MM.1S (cell line): ENCODE measurements at regions not wholly inside any gene's neighbourhood (a gene's known extent, or its start where the extent isn't known, plus 50 kb on each side); places are given as distances from the start of the nearest gene placed in this dataset.
A peak's percentile ranks its signal among the peaks of the same experiment; 100 is the strongest.
"Not testable (repeated sequence)": the region's sequence is repeated elsewhere in the genome, so short reads cannot be mapped to it uniquely, and the experiment has no call there.

ENCODE experiments used
- DNase-seq: peaks from one replicate; pipeline ENCODE4 v3.0.0-alpha.2; 2015
- H2AFZ ChIP-seq: fragments of 300-600 bp; sonication (generic); 2 replicates; pipeline ENCODE4 v1.6.0; 2016; ENCODE audit warnings: antibody characterized with exemption, low read length
- H3F3A ChIP-seq: fragments of 300-600 bp; sonication (generic); 2 replicates; pipeline ENCODE4 v1.6.1; 2016; ENCODE audit warnings: mild to moderate bottlenecking, antibody characterized with exemption, low read length, moderate library complexity, mixed read lengths; ENCODE audit not compliant: insufficient read depth
- H3K27ac ChIP-seq: fragments of 300-600 bp; sonication (generic); 2 replicates; pipeline ENCODE4 v1.5.1; 2016; ENCODE audit warnings: mild to moderate bottlenecking, low read length
- H3K27me3 ChIP-seq: fragments of 300-600 bp; sonication (generic); replicated peaks from 2 replicates; pipeline ENCODE4 v1.6.0; 2016; ENCODE audit warnings: low read length; ENCODE audit not compliant: insufficient read depth
- H3K36me3 ChIP-seq: fragments of 300-600 bp; sonication (generic); replicated peaks from 2 replicates; pipeline ENCODE4 v1.6.1; 2016; ENCODE audit warnings: mild to moderate bottlenecking, low read length, mixed read lengths; ENCODE audit not compliant: insufficient read depth
- H3K4me1 ChIP-seq: fragments of 300-600 bp; sonication (generic); 2 replicates; pipeline ENCODE4 v1.6.1; 2016; ENCODE audit warnings: low read length, mixed read lengths
- H3K4me2 ChIP-seq: fragments of 300-600 bp; sonication (generic); 2 replicates; pipeline ENCODE4 v1.6.0; 2016; ENCODE audit warnings: low read depth, low read length
- H3K4me3 ChIP-seq: fragments of 300-600 bp; sonication (generic); 2 replicates; pipeline ENCODE4 v1.5.1; 2016; ENCODE audit warnings: low read length, mixed read lengths
- H3K79me2 ChIP-seq: fragments of 300-600 bp; sonication (generic); 2 replicates; pipeline ENCODE4 v1.6.1; 2016; ENCODE audit warnings: mixed run types, low read length, mixed read lengths
- H3K9ac ChIP-seq: fragments of 300-600 bp; sonication (generic); 2 replicates; pipeline ENCODE4 v1.6.1; 2016; ENCODE audit warnings: low read length, mixed read lengths
- H3K9me2 ChIP-seq: fragments of 300-600 bp; sonication (generic); replicated peaks from 2 replicates; pipeline ENCODE4 v1.6.1; 2016; ENCODE audit warnings: mild to moderate bottlenecking, low read length, mixed read lengths; ENCODE audit not compliant: insufficient read depth
- H3K9me3 ChIP-seq: fragments of 300-600 bp; sonication (generic); replicated peaks from 2 replicates; pipeline ENCODE4 v1.6.1; 2016; ENCODE audit warnings: mild to moderate bottlenecking, low read length, mixed read lengths; ENCODE audit not compliant: insufficient read depth
- H4K20me1 ChIP-seq: fragments of 300-600 bp; sonication (generic); 2 replicates; pipeline ENCODE4 v1.6.1; 2016; ENCODE audit warnings: mild to moderate bottlenecking, low read length, moderate library complexity, mixed read lengths; ENCODE audit not compliant: insufficient read depth
- EZH2 ChIP-seq: fragments of 300-600 bp; sonication (generic); optimal IDR thresholded peaks from 2 replicates; pipeline ENCODE3; 2017; ENCODE audit warnings: low read depth, mild to moderate bottlenecking, antibody characterized with exemption, low read length, mixed read lengths
- EZH2phosphoT487 ChIP-seq: fragments of 300-600 bp; sonication (generic); IDR thresholded peaks from 2 replicates; pipeline ENCODE4 v1.6.1; 2018; ENCODE audit warnings: antibody characterized with exemption, low read length
- TF ChIP-seq, protein P1 (sequence below): fragments of 300-600 bp; sonication (generic); IDR thresholded peaks from 2 replicates; pipeline ENCODE4 v1.5.1; 2016; ENCODE audit warnings: antibody characterized with exemption, low read length, mixed read lengths

DNA sequence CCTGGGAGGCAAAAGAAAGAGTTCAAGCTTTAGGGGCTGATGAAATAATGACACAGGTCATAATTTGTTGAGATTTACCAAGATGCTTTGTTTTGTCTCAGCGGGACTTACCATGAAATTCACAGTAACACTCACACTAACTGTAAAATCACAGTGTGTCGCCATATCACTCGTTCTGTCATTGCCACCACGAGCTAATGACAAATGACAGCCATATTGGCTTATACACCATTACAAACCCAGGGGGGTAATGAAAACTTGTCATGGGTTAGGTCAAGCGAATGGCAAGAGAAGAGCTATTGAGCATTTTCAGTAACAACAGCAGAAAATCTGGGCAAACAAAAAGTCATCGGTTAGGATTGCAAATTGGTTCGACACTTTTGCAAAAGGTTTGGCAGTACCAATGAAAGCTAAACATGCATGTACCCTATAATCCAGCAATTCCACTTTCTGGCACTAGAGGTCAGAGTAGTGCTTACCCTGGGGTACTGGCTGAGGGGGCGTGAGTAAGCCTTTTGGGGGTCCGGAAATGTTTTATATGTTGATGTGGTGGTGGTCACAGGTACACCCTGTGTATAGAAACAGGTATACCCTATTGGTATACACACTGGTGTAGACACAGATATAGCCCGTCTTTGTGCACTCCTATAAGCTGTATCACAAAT lies 83.9 kb upstream of the RAI2 start:
- Histone ChIP-seq H3K27me3 (no peaks in the 10 kb centered on the region), H3K9me2 (no peaks in the 10 kb centered on the region), H3K4me3 (no peak overlapping the region), H3K27ac (no peak overlapping the region), H3K9me3 (no peaks in the 10 kb centered on the region), H4K20me1 (no peaks in the 10 kb centered on the region), H3K79me2 (no peaks in the 10 kb centered on the region), H3K4me2 (no peak overlapping the region), H3K4me1 (no peaks in the 10 kb centered on the region), H3K9ac (no peak overlapping the region), H3F3A (no peaks in the 10 kb centered on the region), H3K36me3 (no peaks in the 10 kb centered on the region), H2AFZ (no peak overlapping the region)
- peak; percentile 38 for DNase-seq
- no peak for TF ChIP-seq EZH2
- TF ChIP-seq EZH2phosphoT487: no peak
- TF ChIP-seq, protein P1, sequence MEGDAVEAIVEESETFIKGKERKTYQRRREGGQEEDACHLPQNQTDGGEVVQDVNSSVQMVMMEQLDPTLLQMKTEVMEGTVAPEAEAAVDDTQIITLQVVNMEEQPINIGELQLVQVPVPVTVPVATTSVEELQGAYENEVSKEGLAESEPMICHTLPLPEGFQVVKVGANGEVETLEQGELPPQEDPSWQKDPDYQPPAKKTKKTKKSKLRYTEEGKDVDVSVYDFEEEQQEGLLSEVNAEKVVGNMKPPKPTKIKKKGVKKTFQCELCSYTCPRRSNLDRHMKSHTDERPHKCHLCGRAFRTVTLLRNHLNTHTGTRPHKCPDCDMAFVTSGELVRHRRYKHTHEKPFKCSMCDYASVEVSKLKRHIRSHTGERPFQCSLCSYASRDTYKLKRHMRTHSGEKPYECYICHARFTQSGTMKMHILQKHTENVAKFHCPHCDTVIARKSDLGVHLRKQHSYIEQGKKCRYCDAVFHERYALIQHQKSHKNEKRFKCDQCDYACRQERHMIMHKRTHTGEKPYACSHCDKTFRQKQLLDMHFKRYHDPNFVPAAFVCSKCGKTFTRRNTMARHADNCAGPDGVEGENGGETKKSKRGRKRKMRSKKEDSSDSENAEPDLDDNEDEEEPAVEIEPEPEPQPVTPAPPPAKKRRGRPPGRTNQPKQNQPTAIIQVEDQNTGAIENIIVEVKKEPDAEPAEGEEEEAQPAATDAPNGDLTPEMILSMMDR: peak; percentile 70

DNA sequence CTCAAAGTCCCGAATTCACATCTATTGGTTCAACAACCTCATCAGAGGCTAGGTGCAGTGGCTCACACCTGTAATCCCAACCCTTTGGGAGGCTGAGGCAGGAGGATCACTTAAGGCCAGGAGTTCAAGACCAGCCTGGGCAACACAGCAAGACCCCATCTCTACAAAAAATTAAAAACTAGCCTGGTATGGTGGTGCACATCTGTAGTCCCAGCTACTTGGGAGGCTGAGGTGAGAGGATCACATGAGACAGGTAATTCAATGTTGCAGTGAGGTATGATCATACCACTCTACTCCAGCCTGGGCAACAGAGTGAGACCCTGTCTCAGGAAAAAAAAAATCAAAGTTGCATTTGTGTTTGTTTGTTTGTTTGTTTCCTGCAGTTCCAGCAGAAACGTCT lies 80.1 kb upstream of the RAI2 start:
- not testable (repeated sequence) for H3K9me2 ChIP-seq, H3K9me3 ChIP-seq, H3K27ac ChIP-seq, H3K27me3 ChIP-seq, H4K20me1 ChIP-seq, H3K4me3 ChIP-seq, H3K36me3 ChIP-seq, H3K79me2 ChIP-seq, H2AFZ ChIP-seq, H3F3A ChIP-seq, H3K4me2 ChIP-seq, H3K9ac ChIP-seq, DNase-seq, H3K4me1 ChIP-seq

DNA sequence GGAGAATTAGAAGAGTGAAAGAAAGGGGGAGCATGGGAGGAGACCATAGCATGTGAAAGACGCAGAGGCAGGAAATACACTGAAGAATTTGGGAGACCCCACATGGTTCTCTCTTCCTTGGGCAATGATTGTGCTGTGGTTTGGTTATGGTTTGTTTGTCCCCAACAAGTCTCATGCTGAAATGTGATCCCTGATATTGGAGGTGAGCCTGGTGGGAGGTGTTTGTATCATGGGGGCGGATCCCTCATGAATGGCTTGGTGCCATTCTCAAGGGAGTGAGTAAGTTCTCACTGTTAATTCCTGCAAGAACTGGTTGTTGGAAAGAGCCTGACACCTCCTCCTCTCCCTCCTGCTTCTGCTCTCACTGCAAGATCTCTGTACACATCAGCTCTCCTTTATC lies 78.6 kb upstream of the RAI2 start:
- TF ChIP-seq, protein P1: no peak
- no peak for TF ChIP-seq EZH2phosphoT487
- no peak for DNase-seq
- Histone ChIP-seq H3K9me3 (no peaks in the 10 kb centered on the region), H3K9ac (no peak overlapping the region), H3K4me1 (no peaks in the 10 kb centered on the region), H3K79me2 (no peaks in the 10 kb centered on the region), H4K20me1 (no peaks in the 10 kb centered on the region), H2AFZ (no peak overlapping the region), H3K9me2 (no peaks in the 10 kb centered on the region), H3K36me3 (no peaks in the 10 kb centered on the region), H3F3A (no peaks in the 10 kb centered on the region), H3K27me3 (no peaks in the 10 kb centered on the region), H3K4me3 (no peak overlapping the region), H3K4me2 (no peak overlapping the region), H3K27ac (no peak overlapping the region)

DNA sequence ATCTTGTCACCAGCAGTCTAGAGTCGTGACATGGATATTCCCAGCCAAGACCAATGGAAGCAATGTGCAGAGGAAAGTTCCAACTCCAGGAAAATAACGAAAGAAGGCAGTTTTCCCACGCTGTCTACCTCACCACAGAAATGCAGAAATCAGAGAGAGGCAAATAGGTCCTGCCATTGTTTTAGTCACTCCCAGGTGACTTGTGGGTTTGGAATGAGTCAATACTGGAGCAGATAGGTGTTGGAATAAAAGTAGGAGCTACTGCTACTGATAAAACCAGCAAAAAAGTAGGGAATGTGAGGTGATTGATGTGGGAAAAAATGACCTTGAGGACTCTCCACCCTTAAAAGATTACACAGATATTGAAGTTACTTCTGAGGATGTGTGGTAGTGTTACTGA lies 72.8 kb upstream of the RAI2 start:
- Histone ChIP-seq H3K9me2 (no peaks in the 10 kb centered on the region), H3K27me3 (no peaks in the 10 kb centered on the region), H2AFZ (no peak overlapping the region), H3K27ac (no peak overlapping the region), H3K4me2 (no peak overlapping the region), H3K4me1 (no peaks in the 10 kb centered on the region), H3K79me2 (no peaks in the 10 kb centered on the region), H3K36me3 (no peaks in the 10 kb centered on the region), H3F3A (no peaks in the 10 kb centered on the region), H3K4me3 (no peak overlapping the region), H3K9me3 (no peaks in the 10 kb centered on the region), H3K9ac (no peak overlapping the region), H4K20me1 (no peaks in the 10 kb centered on the region)
- TF ChIP-seq EZH2phosphoT487: no peak
- TF ChIP-seq, protein P1: no peak
- no peak for TF ChIP-seq EZH2
- no peak for DNase-seq
